Trophoblast cell (in vitro differentiated cells and primary cell): ENCODE measurements at regions not wholly inside any gene's neighbourhood (a gene's known extent, or its start where the extent isn't known, plus 50 kb on each side); places are given as distances from the start of the nearest gene placed in this dataset.
"Not testable (repeated sequence)": the region's sequence is repeated elsewhere in the genome, so short reads cannot be mapped to it uniquely, and the experiment has no call there.

ENCODE experiments used
- DNase-seq, 2 donors: peaks; one replicate each; pipeline ENCODE4 v3.0.0-alpha.2; 2016
- H2AFZ ChIP-seq: 2 replicates; pipeline ENCODE4 v1.6.1; 2013; ENCODE audit warnings: low read length, moderate library complexity, mild to moderate bottlenecking; ENCODE audit not compliant: insufficient read depth, poor library complexity
- H2AK5ac ChIP-seq: 2 replicates; pipeline ENCODE4 v1.6.1; 2013; ENCODE audit warnings: mild to moderate bottlenecking, low read length
- H2BK120ac ChIP-seq: 2 replicates; pipeline ENCODE4 v1.6.1; 2013; ENCODE audit warnings: low read length, mild to moderate bottlenecking, moderate library complexity; ENCODE audit not compliant: insufficient read depth, poor library complexity
- H2BK12ac ChIP-seq: 2 replicates; pipeline ENCODE4 v1.6.1; 2013; ENCODE audit warnings: mild to moderate bottlenecking, low read length, moderate library complexity
- H2BK5ac ChIP-seq: 2 replicates; pipeline ENCODE4 v1.6.1; 2013; ENCODE audit warnings: low read length, low read depth, moderate library complexity, mild to moderate bottlenecking; ENCODE audit not compliant: poor library complexity
- H3K14ac ChIP-seq: 2 replicates; pipeline ENCODE4 v1.6.1; 2013; ENCODE audit warnings: mild to moderate bottlenecking, low read length
- H3K18ac ChIP-seq: 2 replicates; pipeline ENCODE4 v1.6.1; 2013; ENCODE audit warnings: mild to moderate bottlenecking, low read length
- H3K23ac ChIP-seq: 2 replicates; pipeline ENCODE4 v1.6.1; 2013; ENCODE audit warnings: low read length
- H3K27ac ChIP-seq: 2 replicates; pipeline ENCODE4 v1.5.1; 2013; ENCODE audit warnings: low read depth, mild to moderate bottlenecking, inconsistent platforms, low read length, moderate library complexity
- H3K27me3 ChIP-seq: 2 replicates; pipeline ENCODE4 v1.6.1; 2013; ENCODE audit warnings: inconsistent platforms, mild to moderate bottlenecking, low read length, moderate library complexity; ENCODE audit not compliant: insufficient read depth
- H3K36me3 ChIP-seq, 2 experiments: 1 replicate in 1 of 2; 2 replicates in 1 of 2; pipeline ENCODE4 v1.6.1; 2013; ENCODE audit warnings: low read length in 2 of 2, mild to moderate bottlenecking in 2 of 2, moderate library complexity in 1 of 2; ENCODE audit not compliant: insufficient read depth in 2 of 2, control insufficient read depth in 1 of 2
- H3K4ac ChIP-seq: 2 replicates; pipeline ENCODE4 v1.6.1; 2013; ENCODE audit warnings: low read depth, mild to moderate bottlenecking, low read length, moderate library complexity
- H3K4me1 ChIP-seq, 2 experiments: 1 replicate in 1 of 2; 2 replicates in 1 of 2; pipeline ENCODE4 v1.6.1; 2013; ENCODE audit warnings: low read length in 2 of 2, mild to moderate bottlenecking in 2 of 2, moderate library complexity in 1 of 2; ENCODE audit not compliant: insufficient read depth in 2 of 2, control insufficient read depth in 1 of 2
- H3K4me2 ChIP-seq: 2 replicates; pipeline ENCODE4 v1.6.1; 2013; ENCODE audit warnings: inconsistent platforms, mild to moderate bottlenecking, low read length, moderate library complexity
- H3K4me3 ChIP-seq: 2 replicates; pipeline ENCODE4 v1.5.1; 2013; ENCODE audit warnings: mild to moderate bottlenecking, low read depth, low read length, inconsistent platforms
- H3K79me1 ChIP-seq: one replicate; pipeline ENCODE4 v1.6.1; 2013; ENCODE audit warnings: low read length
- H3K79me2 ChIP-seq: 2 replicates; pipeline ENCODE4 v1.6.1; 2013; ENCODE audit warnings: low read length, mild to moderate bottlenecking; ENCODE audit not compliant: control insufficient read depth, insufficient read depth, poor library complexity
- H3K9ac ChIP-seq: 2 replicates; pipeline ENCODE4 v1.6.1; 2013; ENCODE audit warnings: mild to moderate bottlenecking, low read length
- H3K9me3 ChIP-seq: 2 replicates; pipeline ENCODE4 v1.6.1; 2013; ENCODE audit warnings: low read depth, mild to moderate bottlenecking, control low read depth, inconsistent platforms, low read length; ENCODE audit not compliant: insufficient read depth
- H4K12ac ChIP-seq: 2 replicates; pipeline ENCODE4 v1.6.1; 2013; ENCODE audit warnings: low read depth, mild to moderate bottlenecking, low read length, moderate library complexity
- H4K8ac ChIP-seq: 2 replicates; pipeline ENCODE4 v1.6.1; 2013; ENCODE audit warnings: low read depth, mild to moderate bottlenecking, low read length, moderate library complexity
- H4K91ac ChIP-seq: one replicate; pipeline ENCODE4 v1.6.1; 2013; ENCODE audit warnings: low read depth, mild to moderate bottlenecking, low read length, moderate library complexity
- WGBS: extraction: QIAGEN DNeasy Blood & Tissue Kit; methylation state at CpG from one replicate; pipeline ENCODE4 v1.1.7; 2013; ENCODE audit warnings: missing lambda C conversion rate; ENCODE audit not compliant: insufficient read length, insufficient coverage; ENCODE audit errors: extremely low coverage; 5-methylcytosine and 5-hydroxymethylcytosine counted together

DNA sequence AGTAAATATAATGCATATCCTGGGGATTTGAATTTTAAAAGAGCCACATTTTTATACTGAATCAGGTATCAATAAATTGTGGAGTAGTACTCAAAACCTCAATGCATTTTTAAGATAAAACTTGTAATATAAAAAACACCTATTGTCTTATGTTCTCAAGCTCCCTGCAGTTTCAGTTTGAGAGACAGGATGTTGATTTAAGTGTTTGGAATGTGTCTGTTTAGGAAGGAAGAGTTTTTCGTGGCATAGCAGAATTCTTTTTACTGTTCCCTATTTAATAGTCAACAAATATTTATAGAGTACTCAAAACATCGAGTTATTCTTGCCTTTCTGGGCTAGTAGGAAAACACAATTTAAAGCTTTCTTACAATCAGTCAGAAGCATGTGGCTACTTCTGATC, 146.1 kb upstream of the BCHE start:
- H2BK120ac ChIP-seq, result no peak overlapping the region
- H4K8ac ChIP-seq, result no peak overlapping the region
- no peak overlapping the region for H3K23ac ChIP-seq
- H3K27ac ChIP-seq, result no peak overlapping the region
- no peak overlapping the region for H2AK5ac ChIP-seq
- H3K4ac ChIP-seq, result no peak overlapping the region
- WGBS, result no CpG with 5 or more reads among the region's 2 CpGs
- no peak overlapping the region for H2BK5ac ChIP-seq
- no peak overlapping the region for H4K91ac ChIP-seq
- no peaks in the 10 kb centered on the region for H3K79me1 ChIP-seq
- H2BK12ac ChIP-seq, result no peak overlapping the region
- no peaks in the 10 kb centered on the region for H3K9me3 ChIP-seq
- no peak overlapping the region for H3K9ac ChIP-seq
- H4K12ac ChIP-seq, result no peak overlapping the region
- H3K27me3 ChIP-seq, result no peaks in the 10 kb centered on the region
- no peak for DNase-seq
- no peaks in the 10 kb centered on the region for H3K4me1 ChIP-seq
- no peak overlapping the region for H3K4me3 ChIP-seq
- no peak overlapping the region for H2AFZ ChIP-seq
- H3K14ac ChIP-seq, result no peak overlapping the region
- H3K36me3 ChIP-seq, result no peaks in the 10 kb centered on the region
- no peaks in the 10 kb centered on the region for H3K79me2 ChIP-seq
- no peak overlapping the region for H3K18ac ChIP-seq
- no peak overlapping the region for H3K4me2 ChIP-seq

- Histone ChIP-seq H4K12ac (no peak overlapping the region), H4K91ac (no peak overlapping the region), H3K9me3 (no peaks in the 10 kb centered on the region), H3K27me3 (no peaks in the 10 kb centered on the region), H2BK120ac (no peak overlapping the region), H3K4me3 (no peak overlapping the region), H3K79me1 (no peaks in the 10 kb centered on the region), H3K9ac (no peak overlapping the region), H2BK5ac (no peak overlapping the region), H3K4ac (no peak overlapping the region), H3K4me2 (no peak overlapping the region), H2AFZ (no peak overlapping the region), H2BK12ac (no peak overlapping the region), H2AK5ac (no peak overlapping the region), H3K14ac (no peak overlapping the region), H3K23ac (no peak overlapping the region), H3K36me3 (no peaks in the 10 kb centered on the region), H4K8ac (no peak overlapping the region), H3K27ac (no peak overlapping the region), H3K79me2 (no peaks in the 10 kb centered on the region), H3K4me1 (no peaks in the 10 kb centered on the region), H3K18ac (no peak overlapping the region)
- DNase-seq, result no peak
- 100% methylated on average over 1 of the region's 1 CpG for WGBS
Measured at GRCh38 chr3:165981318-165981717, 144.1 kb upstream of the BCHE start.

GRCh38 chr3:165960825-165961224, 123.6 kb upstream of the BCHE start:
- H3K18ac ChIP-seq, H4K12ac ChIP-seq, H3K14ac ChIP-seq, H3K4me2 ChIP-seq, H2BK5ac ChIP-seq, H3K27ac ChIP-seq, H4K91ac ChIP-seq, H4K8ac ChIP-seq, H3K79me1 ChIP-seq, H3K9ac ChIP-seq, H3K23ac ChIP-seq, H3K4me1 ChIP-seq, H2BK120ac ChIP-seq, H3K36me3 ChIP-seq, H3K4ac ChIP-seq, H3K79me2 ChIP-seq, DNase-seq, H2BK12ac ChIP-seq, H2AK5ac ChIP-seq, H2AFZ ChIP-seq, H3K9me3 ChIP-seq, H3K4me3 ChIP-seq, H3K27me3 ChIP-seq: not testable (repeated sequence)
- no CpG with 5 or more reads among the region's 3 CpGs for WGBS

DNA sequence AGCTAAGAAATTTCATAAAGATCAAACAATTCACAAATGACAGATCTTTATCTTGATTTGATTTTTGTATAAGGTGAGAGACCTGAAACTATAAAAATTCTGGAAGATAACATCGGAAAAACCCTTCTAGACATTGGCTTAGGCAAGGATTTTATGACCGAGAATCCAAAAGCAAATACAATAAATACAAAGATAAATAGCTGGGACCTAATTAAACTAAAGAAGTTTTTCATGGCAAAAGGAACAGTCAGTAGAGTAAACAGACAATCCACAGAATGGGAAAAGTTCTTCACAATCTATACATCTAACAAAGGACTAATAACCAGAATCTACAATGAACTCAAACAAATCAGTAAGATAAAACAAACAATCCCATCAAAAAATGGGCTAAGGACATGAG, 116.9 kb upstream of the BCHE start:
- H2AK5ac ChIP-seq, result no peak overlapping the region
- H4K12ac ChIP-seq, result no peak overlapping the region
- no peaks in the 10 kb centered on the region for H3K79me2 ChIP-seq
- H3K27ac ChIP-seq, result no peak overlapping the region
- no peaks in the 10 kb centered on the region for H3K27me3 ChIP-seq
- H2BK120ac ChIP-seq, result no peak overlapping the region
- H3K4me3 ChIP-seq, result no peak overlapping the region
- no peak overlapping the region for H3K18ac ChIP-seq
- H3K36me3 ChIP-seq, result no peaks in the 10 kb centered on the region
- H3K9me3 ChIP-seq, result no peaks in the 10 kb centered on the region
- H2BK12ac ChIP-seq, result no peak overlapping the region
- H3K9ac ChIP-seq, result no peak overlapping the region
- H3K4ac ChIP-seq, result no peak overlapping the region
- no peak overlapping the region for H4K91ac ChIP-seq
- H3K79me1 ChIP-seq, result no peaks in the 10 kb centered on the region
- WGBS, result no CpG with 5 or more reads among the region's 2 CpGs
- H4K8ac ChIP-seq, result no peak overlapping the region
- no peak overlapping the region for H3K23ac ChIP-seq
- no peak overlapping the region for H2BK5ac ChIP-seq
- H3K14ac ChIP-seq, result no peak overlapping the region
- H3K4me2 ChIP-seq, result no peak overlapping the region
- H3K4me1 ChIP-seq, result no peaks in the 10 kb centered on the region
- H2AFZ ChIP-seq, result no peak overlapping the region
- DNase-seq, result no peak

GRCh38 chr3:165946360-165946759, 109.1 kb upstream of the BCHE start:
- H2AK5ac ChIP-seq, result no peak overlapping the region
- H3K9ac ChIP-seq, result no peak overlapping the region
- H3K4me2 ChIP-seq, result no peak overlapping the region
- H2AFZ ChIP-seq, result no peak overlapping the region
- H3K4me3 ChIP-seq, result no peak overlapping the region
- no peak overlapping the region for H4K12ac ChIP-seq
- no peaks in the 10 kb centered on the region for H3K36me3 ChIP-seq
- no peak overlapping the region for H4K8ac ChIP-seq
- no peak overlapping the region for H3K4ac ChIP-seq
- H3K9me3 ChIP-seq, result no peaks in the 10 kb centered on the region
- no peak overlapping the region for H2BK5ac ChIP-seq
- no peak for DNase-seq
- H3K27ac ChIP-seq, result no peak overlapping the region
- no peaks in the 10 kb centered on the region for H3K79me2 ChIP-seq
- no peak overlapping the region for H3K14ac ChIP-seq
- H3K18ac ChIP-seq, result no peak overlapping the region
- H4K91ac ChIP-seq, result no peak overlapping the region
- H3K4me1 ChIP-seq, result no peaks in the 10 kb centered on the region
- H2BK120ac ChIP-seq, result no peak overlapping the region
- no peaks in the 10 kb centered on the region for H3K27me3 ChIP-seq
- no peak overlapping the region for H2BK12ac ChIP-seq
- no peak overlapping the region for H3K23ac ChIP-seq
- H3K79me1 ChIP-seq, result no peaks in the 10 kb centered on the region
